Stimulated activated CD4-positive, alpha-beta T cell treated with anti-CD3 and anti-CD28 coated beads, TNF-alpha, amount 100 ng/mL, for 24 hours (primary cell): ENCODE measurements at regions not wholly inside any gene's neighbourhood (a gene's known extent, or its start where the extent isn't known, plus 50 kb on each side); places are given as distances from the start of the nearest gene placed in this dataset.

Experiments
- DNase-seq, 3 experiments: peaks; one replicate each; pipeline ENCODE4 v3.0.0-alpha.2; 2020; ENCODE audit warnings: low read depth in 3 of 3

GRCh38 chr13:75938811-75939560 lies 302.9 kb downstream of the LMO7 start:
- no peak for DNase-seq

DNA sequence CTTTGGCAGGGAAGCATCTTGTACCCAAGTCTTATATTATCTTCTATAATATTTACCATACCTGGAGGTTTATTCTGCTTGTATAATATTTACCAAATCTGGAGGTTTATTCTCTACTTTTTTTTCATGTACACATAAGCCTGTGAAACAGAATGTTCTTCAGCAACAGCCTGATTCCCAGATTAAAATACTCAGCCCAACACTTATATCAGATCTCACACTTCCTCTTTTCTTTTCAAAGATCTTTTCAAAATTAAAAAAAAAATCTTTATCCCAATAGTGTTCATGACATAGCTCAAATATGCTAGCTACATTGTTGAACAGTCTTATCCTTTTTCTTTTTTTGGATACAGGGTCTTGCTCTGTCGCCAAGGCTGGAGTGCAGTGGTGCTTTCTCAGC lies 300.7 kb downstream of the LMO7 start:
- DNase-seq = no peak

DNA sequence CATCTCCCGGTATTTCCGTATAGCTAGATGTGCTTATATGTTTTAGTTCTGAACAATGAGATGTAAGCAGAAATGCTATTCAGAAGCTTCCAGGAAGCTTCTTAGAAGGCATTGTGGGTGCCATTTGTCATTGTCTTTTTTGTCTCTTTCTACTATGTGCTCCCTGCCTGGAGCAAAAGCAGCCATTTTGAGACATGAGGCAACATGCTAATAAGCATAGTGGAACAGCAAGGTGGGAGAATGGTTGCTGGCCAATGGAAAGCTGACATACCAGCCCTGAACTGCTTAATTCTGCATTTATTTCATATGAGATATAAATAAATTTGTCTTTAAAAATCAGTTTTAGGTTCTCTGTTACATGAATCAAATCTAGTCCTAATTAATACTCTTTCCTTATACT lies 299.7 kb downstream of the LMO7 start:
- no peak for DNase-seq

- DNase-seq = no peak
These were observed 298.8 kb downstream of the LMO7 start for GRCh38 chr13:75934889-75935288.

DNA sequence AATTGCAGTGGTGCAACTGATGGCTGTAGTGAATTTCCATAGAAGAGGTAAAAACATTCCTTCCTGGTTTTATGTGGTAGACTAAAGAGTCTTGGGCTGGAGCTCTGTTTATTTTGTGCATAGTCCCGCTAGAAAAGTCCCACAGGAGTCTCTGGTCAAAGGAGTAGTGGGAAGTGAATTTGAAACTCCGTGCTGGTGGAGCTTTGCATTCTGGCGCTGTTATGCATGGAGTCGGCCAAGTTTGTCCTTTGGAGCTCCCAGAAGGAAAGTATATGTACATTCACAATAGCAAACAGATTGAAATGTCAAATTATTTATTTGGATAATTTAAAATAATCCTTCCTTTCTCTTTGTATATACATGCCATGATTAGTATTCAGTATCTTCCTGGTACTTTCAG lies 296.5 kb downstream of the LMO7 start:
- DNase-seq = no peak

DNA sequence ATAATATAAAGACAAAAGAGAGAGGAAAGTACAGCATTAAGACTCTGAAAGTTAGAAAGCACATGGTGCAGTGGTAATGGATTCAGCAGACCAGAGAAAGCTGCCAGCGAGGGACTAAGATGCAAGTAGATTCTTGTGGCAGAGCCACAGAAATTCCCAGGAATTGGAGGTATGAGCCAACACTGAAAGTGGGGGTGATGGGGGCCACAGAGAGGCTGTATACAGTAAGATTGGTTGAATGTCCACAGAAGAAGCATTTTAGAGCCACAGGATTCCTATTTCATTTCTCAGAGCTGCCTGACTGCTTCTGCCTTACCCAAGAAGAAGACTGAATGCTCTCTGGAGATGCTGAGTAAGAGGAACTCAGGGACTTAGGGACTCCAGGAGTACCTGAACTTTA lies 295.0 kb downstream of the LMO7 start:
- no peak for DNase-seq

DNA sequence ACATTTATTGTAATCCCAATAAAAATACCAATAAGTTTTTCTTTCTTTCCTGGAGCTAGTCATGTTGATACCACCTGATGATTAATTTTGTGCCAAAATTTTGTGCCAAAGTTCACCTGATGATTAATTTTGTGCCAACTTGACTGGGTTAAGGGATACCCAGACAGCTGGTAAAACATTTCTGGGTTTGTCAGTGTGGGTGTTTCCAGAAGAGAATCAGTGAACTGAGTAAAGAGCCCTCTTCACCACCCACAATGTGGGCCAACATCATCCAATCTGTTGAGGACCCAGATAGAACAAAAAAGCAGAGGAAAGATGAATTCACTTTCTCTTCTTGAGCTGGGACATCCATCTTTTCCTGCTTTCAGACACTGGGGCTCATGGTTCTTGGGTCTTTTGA lies 292.9 kb downstream of the LMO7 start:
- DNase-seq = no peak

DNA sequence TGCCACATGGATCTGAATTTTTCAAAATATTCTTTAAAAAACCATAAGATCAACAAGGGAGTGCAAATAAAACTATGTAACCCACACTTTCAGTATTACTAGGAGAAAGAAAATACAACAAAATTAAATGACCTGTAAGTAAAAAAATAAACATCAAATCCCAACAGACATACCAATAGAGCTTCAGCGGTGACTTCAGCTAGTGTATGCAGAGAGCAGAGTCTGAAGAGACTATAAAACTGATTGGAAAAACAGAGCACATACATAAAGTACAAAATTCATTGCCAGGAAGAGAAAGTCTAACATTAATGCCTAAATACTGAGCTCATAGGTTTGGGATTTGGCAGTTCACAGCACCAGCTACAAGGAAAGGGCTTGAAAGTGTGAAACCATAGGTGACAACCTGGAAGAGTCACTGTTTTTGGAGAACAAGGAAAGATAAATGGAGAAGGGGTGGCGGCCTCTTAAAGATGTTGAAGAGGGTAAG lies 291.1 kb downstream of the LMO7 start:
- no peak for DNase-seq

GRCh38 chr13:75920536-75920935 lies 284.4 kb downstream of the LMO7 start:
- no peak for DNase-seq

GRCh38 chr13:75919660-75920199 lies 283.6 kb downstream of the LMO7 start:
- no peak for DNase-seq

DNA sequence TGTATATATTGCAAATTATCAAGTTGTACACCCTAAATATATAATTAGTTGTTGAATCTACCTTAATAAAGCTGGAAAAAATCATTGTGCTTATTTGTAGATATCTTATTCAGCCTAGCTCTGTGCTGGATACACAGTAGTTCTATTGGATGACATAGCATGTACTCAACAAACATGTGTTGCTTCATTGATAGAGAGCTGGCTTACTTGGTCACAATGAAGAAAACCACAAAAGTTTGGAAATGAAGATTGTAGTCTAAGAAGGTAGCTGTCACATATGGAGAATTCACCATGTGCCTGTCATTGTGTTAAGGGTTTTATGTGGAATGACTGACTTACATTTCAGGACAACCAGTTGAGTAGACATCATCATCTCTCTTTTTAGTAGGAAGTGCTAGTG lies 278.9 kb downstream of the LMO7 start:
- no peak for DNase-seq

DNA sequence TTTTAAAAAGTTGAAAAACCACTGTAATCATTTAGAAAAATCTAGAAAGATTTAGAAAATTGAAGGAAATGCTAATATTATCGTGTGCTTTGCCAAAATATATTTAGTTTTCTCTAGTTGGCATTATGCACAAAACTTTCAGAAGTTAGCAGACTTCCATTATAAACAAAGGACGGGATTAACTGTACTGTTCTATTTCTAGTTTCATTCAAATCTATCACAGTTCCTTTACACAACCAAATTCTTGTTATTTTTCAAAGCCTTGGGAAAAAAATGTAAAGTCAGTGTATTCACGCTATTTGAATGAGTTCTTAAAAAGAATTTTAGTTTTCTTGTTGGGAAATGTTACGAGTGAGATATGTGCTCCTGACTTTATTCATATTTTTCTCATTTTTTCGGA lies 277.8 kb downstream of the LMO7 start:
- no peak for DNase-seq

DNA sequence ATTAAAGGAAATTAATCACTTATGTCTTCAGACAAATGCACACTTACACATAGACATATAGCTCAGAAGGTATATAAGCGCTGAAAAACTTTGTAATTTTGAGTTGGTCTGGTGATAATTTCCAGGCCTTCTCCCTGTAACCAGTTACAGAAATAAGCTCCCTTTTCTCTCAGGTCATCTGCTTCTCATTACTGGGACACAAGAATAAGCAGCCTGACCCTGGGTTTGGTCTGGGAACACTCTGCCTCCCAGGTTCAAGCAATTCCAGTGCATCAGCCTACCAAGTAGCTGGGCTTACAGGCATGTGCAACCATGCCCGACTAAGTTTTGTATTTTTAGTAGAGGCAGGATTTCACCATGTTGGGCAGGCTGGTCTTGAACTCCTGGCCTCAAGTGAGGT lies 274.5 kb downstream of the LMO7 start:
- no peak for DNase-seq
